ENCODE measurements at regions not wholly inside any gene's neighbourhood (a gene's known extent, or its start where the extent isn't known, plus 50 kb on each side); places are given as distances from the start of the nearest gene placed in this dataset.
"Not testable (repeated sequence)": the region's sequence is repeated elsewhere in the genome, so short reads cannot be mapped to it uniquely, and the experiment has no call there.

- not testable (repeated sequence) for DNase-seq
These were observed 94.4 kb downstream of the TRIM43 start for GRCh38 chr2:95686056-95686825.

GRCh38 chr2:95687852-95688251, 96.1 kb downstream of the TRIM43 start:
- DNase-seq, result not testable (repeated sequence)

GRCh38 chr2:95691210-95691609, 99.4 kb downstream of the TRIM43 start:
- not testable (repeated sequence) for DNase-seq

GRCh38 chr2:95693071-95693846, 101.5 kb downstream of the TRIM43 start:
- not testable (repeated sequence) for DNase-seq

- no peak for DNase-seq
These were observed 103.8 kb downstream of the TRIM43 start for GRCh38 chr2:95695613-95696012.

GRCh38 chr2:95698146-95698545, 106.3 kb downstream of the TRIM43 start:
- no peak for DNase-seq

- not testable (repeated sequence) for DNase-seq
These were observed 107.7 kb downstream of the TRIM43 start for GRCh38 chr2:95699201-95700184.

GRCh38 chr2:95700519-95700918, 108.7 kb downstream of the TRIM43 start:
- DNase-seq, result no peak

- no peak for DNase-seq
These were observed 110.7 kb downstream of the TRIM43 start for GRCh38 chr2:95702471-95702870.

GRCh38 chr2:95707161-95707560, 115.4 kb downstream of the TRIM43 start:
- DNase-seq, result not testable (repeated sequence)

- no peak for DNase-seq
These were observed 116.0 kb downstream of the TRIM43 start for GRCh38 chr2:95707837-95708236.

- no peak for DNase-seq
These were observed 118.0 kb downstream of the TRIM43 start for GRCh38 chr2:95709831-95710230.

- DNase-seq, result not testable (repeated sequence)
These were observed 121.8 kb downstream of the TRIM43 start for GRCh38 chr2:95713470-95714177.

GRCh38 chr2:95714398-95714797, 122.6 kb downstream of the TRIM43 start:
- not testable (repeated sequence) for DNase-seq

GRCh38 chr2:95719473-95720060, 127.8 kb downstream of the TRIM43 start:
- no peak for DNase-seq

- no peak for DNase-seq
These were observed 129.9 kb downstream of the TRIM43 start for GRCh38 chr2:95721726-95722125.

- DNase-seq, result no peak
These were observed 130.4 kb downstream of the TRIM43 start for GRCh38 chr2:95722131-95722697.

- DNase-seq, result not testable (repeated sequence)
These were observed 131.9 kb downstream of the TRIM43 start for GRCh38 chr2:95723627-95724210.

- DNase-seq, result not testable (repeated sequence)
These were observed 133.4 kb downstream of the TRIM43 start for GRCh38 chr2:95725191-95725590.

GRCh38 chr2:95725677-95726076, 133.9 kb downstream of the TRIM43 start:
- not testable (repeated sequence) for DNase-seq

- not testable (repeated sequence) for DNase-seq
These were observed 135.6 kb downstream of the TRIM43 start for GRCh38 chr2:95727420-95727819.

All from activated CD4-positive, alpha-beta T cell treated with anti-CD3 and anti-CD28 coated beads, Interleukin-2, amount 50 U/mL, for 4 hours (primary cell).